MM.1S (cell line): ENCODE measurements at regions not wholly inside any gene's neighbourhood (a gene's known extent, or its start where the extent isn't known, plus 50 kb on each side); places are given as distances from the start of the nearest gene placed in this dataset.

Experiments
- EZH2 ChIP-seq: fragments of 300-600 bp; sonication (generic); optimal IDR thresholded peaks from 2 replicates; pipeline ENCODE3; 2017; ENCODE audit warnings: low read depth, mild to moderate bottlenecking, antibody characterized with exemption, low read length, mixed read lengths
- EZH2phosphoT487 ChIP-seq: fragments of 300-600 bp; sonication (generic); IDR thresholded peaks from 2 replicates; pipeline ENCODE4 v1.6.1; 2018; ENCODE audit warnings: antibody characterized with exemption, low read length
- TF ChIP-seq, protein P1 (sequence below): fragments of 300-600 bp; sonication (generic); IDR thresholded peaks from 2 replicates; pipeline ENCODE4 v1.5.1; 2016; ENCODE audit warnings: antibody characterized with exemption, low read length, mixed read lengths

DNA sequence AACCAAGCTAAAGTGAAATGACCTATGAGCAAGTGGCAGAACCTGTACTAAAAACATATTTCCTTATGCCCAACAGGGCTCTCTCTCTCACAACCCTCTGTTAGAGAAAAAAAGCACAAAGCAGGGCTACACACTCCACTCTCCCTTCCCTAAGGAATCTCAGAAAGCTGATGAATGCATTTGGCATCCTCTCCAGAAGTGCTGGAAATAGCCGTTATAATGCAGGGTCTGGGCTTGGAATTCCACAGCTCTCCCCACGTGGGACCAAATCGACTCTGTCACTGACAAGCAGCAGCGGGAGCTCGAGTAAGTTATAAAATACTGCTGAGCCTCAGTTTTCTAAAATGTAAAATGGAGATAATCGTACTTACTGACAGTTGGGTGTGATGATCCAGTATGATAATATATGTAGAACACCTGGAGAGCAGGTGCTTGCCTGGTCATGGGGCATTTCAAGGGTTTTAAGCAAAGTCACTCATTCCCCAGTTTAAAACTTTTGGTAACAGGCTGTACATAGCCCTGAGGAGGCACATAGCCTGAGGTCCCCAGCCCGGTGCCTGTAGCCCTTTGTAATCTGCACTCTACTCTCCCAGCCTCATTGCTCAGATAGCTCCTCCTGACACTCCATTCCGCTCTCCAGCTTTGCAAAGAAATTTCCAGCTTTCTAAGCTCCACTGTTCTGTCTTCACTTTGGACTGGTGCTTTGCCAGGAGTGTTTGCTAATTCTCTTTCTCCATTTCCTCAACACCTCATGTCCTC lies 175.6 kb upstream of the DAB1 start:
- TF ChIP-seq, protein P1, sequence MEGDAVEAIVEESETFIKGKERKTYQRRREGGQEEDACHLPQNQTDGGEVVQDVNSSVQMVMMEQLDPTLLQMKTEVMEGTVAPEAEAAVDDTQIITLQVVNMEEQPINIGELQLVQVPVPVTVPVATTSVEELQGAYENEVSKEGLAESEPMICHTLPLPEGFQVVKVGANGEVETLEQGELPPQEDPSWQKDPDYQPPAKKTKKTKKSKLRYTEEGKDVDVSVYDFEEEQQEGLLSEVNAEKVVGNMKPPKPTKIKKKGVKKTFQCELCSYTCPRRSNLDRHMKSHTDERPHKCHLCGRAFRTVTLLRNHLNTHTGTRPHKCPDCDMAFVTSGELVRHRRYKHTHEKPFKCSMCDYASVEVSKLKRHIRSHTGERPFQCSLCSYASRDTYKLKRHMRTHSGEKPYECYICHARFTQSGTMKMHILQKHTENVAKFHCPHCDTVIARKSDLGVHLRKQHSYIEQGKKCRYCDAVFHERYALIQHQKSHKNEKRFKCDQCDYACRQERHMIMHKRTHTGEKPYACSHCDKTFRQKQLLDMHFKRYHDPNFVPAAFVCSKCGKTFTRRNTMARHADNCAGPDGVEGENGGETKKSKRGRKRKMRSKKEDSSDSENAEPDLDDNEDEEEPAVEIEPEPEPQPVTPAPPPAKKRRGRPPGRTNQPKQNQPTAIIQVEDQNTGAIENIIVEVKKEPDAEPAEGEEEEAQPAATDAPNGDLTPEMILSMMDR, result no peak
- TF ChIP-seq EZH2 (no peak), EZH2phosphoT487 (no peak)
